GM10266 (cell line): ENCODE measurements at regions not wholly inside any gene's neighbourhood (a gene's known extent, or its start where the extent isn't known, plus 50 kb on each side); places are given as distances from the start of the nearest gene placed in this dataset.

Experiments used
- DNase-seq: peaks from one replicate; pipeline ENCODE4 v3.0.0; 2012; ENCODE audit errors: extremely low spot score
- TF ChIP-seq, protein P1 (sequence below): IDR thresholded peaks from 2 replicates; pipeline ENCODE4 v1.5.1; 2012; ENCODE audit warnings: mild to moderate bottlenecking, low read depth; ENCODE audit not compliant: control insufficient read depth, insufficient read depth; ENCODE audit errors: missing control alignments

GRCh38 chr15:98402486-98402885, 245.9 kb upstream of the IGF1R start:
- DNase-seq = no peak
- TF ChIP-seq, protein P1, sequence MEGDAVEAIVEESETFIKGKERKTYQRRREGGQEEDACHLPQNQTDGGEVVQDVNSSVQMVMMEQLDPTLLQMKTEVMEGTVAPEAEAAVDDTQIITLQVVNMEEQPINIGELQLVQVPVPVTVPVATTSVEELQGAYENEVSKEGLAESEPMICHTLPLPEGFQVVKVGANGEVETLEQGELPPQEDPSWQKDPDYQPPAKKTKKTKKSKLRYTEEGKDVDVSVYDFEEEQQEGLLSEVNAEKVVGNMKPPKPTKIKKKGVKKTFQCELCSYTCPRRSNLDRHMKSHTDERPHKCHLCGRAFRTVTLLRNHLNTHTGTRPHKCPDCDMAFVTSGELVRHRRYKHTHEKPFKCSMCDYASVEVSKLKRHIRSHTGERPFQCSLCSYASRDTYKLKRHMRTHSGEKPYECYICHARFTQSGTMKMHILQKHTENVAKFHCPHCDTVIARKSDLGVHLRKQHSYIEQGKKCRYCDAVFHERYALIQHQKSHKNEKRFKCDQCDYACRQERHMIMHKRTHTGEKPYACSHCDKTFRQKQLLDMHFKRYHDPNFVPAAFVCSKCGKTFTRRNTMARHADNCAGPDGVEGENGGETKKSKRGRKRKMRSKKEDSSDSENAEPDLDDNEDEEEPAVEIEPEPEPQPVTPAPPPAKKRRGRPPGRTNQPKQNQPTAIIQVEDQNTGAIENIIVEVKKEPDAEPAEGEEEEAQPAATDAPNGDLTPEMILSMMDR = no peak

DNA sequence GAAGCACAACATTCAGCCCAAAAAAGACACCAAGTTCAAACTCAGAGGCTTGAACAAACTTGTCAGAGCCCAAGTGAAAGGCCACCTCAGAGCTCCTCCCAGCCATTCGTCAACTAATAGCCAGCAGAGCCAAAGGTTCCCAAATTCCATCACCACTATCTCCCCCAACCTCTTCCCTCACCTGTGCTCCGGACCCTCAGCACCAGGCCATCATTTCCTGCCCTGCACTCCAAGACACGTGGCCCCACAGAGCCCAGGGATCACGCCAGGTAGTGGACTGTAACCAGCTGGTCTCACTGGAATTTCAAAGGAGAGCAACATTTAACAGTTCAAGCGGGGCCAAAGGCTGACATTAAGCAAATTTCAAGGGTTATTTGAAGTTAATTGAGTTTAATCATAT, 245.2 kb upstream of the IGF1R start:
- no peak for DNase-seq
- TF ChIP-seq, protein P1 = no peak

GRCh38 chr15:98403569-98403968, 244.8 kb upstream of the IGF1R start:
- TF ChIP-seq, protein P1 = no peak
- DNase-seq = no peak

DNA sequence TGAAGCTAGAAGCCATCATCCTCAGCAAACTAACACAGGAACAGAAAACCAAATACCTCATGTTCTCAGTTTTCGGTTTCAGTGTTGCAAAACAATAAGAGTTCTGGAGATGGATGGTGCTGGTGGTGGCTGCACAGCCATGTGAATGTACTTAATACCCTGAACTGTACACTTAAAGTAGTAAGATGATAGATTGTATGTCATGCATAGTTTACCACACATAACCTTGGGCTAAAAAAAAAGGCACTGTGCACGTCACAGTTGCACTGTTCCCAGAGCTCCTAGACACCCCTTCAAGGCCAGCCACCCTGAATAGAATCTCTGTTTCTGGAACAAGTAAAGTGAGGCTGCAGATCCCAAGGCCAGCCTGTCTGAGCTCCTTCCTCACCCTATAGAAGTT, 243.3 kb upstream of the IGF1R start:
- TF ChIP-seq, protein P1 = no peak
- DNase-seq = no peak

- TF ChIP-seq, protein P1 = no peak
- DNase-seq = no peak
Measured at GRCh38 chr15:98408231-98408630, 240.1 kb upstream of the IGF1R start.

DNA sequence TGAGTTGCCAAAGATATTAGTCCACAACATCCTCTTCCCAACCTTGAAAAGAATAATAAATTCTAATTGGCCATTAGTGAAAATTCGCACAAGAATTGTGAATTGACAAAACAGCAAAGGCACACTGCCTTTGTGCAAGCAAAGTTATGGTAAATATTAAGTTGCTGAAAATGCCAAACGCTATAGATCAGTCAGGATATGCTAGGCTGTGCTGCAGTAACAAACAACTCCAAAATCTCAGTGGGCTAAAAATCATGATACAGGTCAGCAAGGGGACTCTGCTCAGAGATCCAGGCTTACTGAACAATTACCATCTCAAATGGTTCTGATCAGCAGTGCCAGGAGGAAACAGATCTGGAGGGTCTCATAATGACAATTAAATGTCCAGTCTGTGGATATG, 238.0 kb upstream of the IGF1R start:
- TF ChIP-seq, protein P1 = no peak
- DNase-seq = no peak

GRCh38 chr15:98412852-98413251, 235.5 kb upstream of the IGF1R start:
- TF ChIP-seq, protein P1 = no peak
- DNase-seq = no peak
